GM18868 (cell line): ENCODE measurements at regions not wholly inside any gene's neighbourhood (a gene's known extent, or its start where the extent isn't known, plus 50 kb on each side); places are given as distances from the start of the nearest gene placed in this dataset.

ENCODE experiments used
- ATAC-seq: cut with Tn5 transposase; IDR thresholded peaks from one replicate; pipeline ENCODE4 v1.9.1; 2021; ENCODE audit warnings: mild to moderate bottlenecking, moderate library complexity; ENCODE audit not compliant: unreplicated experiment

GRCh38 chr11:26023057-26023456 is 308.9 kb upstream of the ANO3 start:
- ATAC-seq = no peak

- no peak for ATAC-seq
Observed at GRCh38 chr11:26025676-26026075, 306.3 kb upstream of the ANO3 start.

- ATAC-seq = no peak
Observed at GRCh38 chr11:26026078-26026477, 305.9 kb upstream of the ANO3 start.

- peak; percentile 55 for ATAC-seq
Observed at GRCh38 chr11:26027887-26028286, 304.0 kb upstream of the ANO3 start.

GRCh38 chr11:26028393-26028911 is 303.5 kb upstream of the ANO3 start:
- ATAC-seq = peak; percentile 59

- no peak for ATAC-seq
Observed at GRCh38 chr11:26030399-26030798, 301.5 kb upstream of the ANO3 start.

- no peak for ATAC-seq
Observed at GRCh38 chr11:26032241-26032640, 299.7 kb upstream of the ANO3 start.

GRCh38 chr11:26035696-26036095 is 296.2 kb upstream of the ANO3 start:
- no peak for ATAC-seq

GRCh38 chr11:26037716-26038115 is 294.2 kb upstream of the ANO3 start:
- peak; percentile 68 for ATAC-seq

- ATAC-seq = no peak
Observed at GRCh38 chr11:26040339-26040738, 291.6 kb upstream of the ANO3 start.

- no peak for ATAC-seq
Observed at GRCh38 chr11:26042113-26042512, 289.8 kb upstream of the ANO3 start.

GRCh38 chr11:26043665-26044064 is 288.3 kb upstream of the ANO3 start:
- peak; percentile 83 for ATAC-seq

- ATAC-seq = no peak
Observed at GRCh38 chr11:26044389-26044788, 287.5 kb upstream of the ANO3 start.

GRCh38 chr11:26045082-26045481 is 286.8 kb upstream of the ANO3 start:
- no peak for ATAC-seq

GRCh38 chr11:26048271-26048670 is 283.7 kb upstream of the ANO3 start:
- ATAC-seq = no peak

GRCh38 chr11:26053966-26054365 is 278.0 kb upstream of the ANO3 start:
- no peak for ATAC-seq

GRCh38 chr11:26062660-26063059 is 269.3 kb upstream of the ANO3 start:
- ATAC-seq = no peak

- no peak for ATAC-seq
Observed at GRCh38 chr11:26063915-26064314, 268.0 kb upstream of the ANO3 start.

- no peak for ATAC-seq
Observed at GRCh38 chr11:26065944-26066343, 266.0 kb upstream of the ANO3 start.

GRCh38 chr11:26070714-26071380 is 261.1 kb upstream of the ANO3 start:
- ATAC-seq = no peak

- ATAC-seq = no peak
Observed at GRCh38 chr11:26072614-26073153, 259.2 kb upstream of the ANO3 start.

GRCh38 chr11:26073646-26074045 is 258.3 kb upstream of the ANO3 start:
- ATAC-seq = no peak
